Peyer's patch (tissue), 4 donors: ENCODE measurements at regions not wholly inside any gene's neighbourhood (a gene's known extent, or its start where the extent isn't known, plus 50 kb on each side); places are given as distances from the start of the nearest gene placed in this dataset.

Experiments
- DNase-seq, 3 donors: peaks; one replicate each; pipeline ENCODE4 v3.0.0-alpha.2; 2017 to 2019
- H3K27ac ChIP-seq, 4 donors: fragments of 200-600 bp; sonication (generic); one replicate each; pipeline ENCODE4 v1.5.1; 2016 to 2019
- H3K27me3 ChIP-seq, 2 donors: fragments of 200-600 bp; sonication (generic); one replicate each; pipeline ENCODE4 v1.5.1; 2019
- H3K36me3 ChIP-seq, 3 donors: fragments of 200-600 bp; sonication (generic); one replicate each; pipeline ENCODE4 v1.5.1; 2016 to 2019
- H3K4me1 ChIP-seq, 4 donors: fragments of 200-600 bp; sonication (generic); one replicate each; pipeline ENCODE4 v1.5.1; 2016 to 2019
- H3K4me3 ChIP-seq, 4 donors: fragments of 200-600 bp; sonication (generic); 1 replicate in 3 of 4; 2 replicates in 1 of 4; pipeline ENCODE4 v1.5.1; 2016 to 2019; ENCODE audit warnings: mild to moderate bottlenecking in 1 of 4
- H3K9me3 ChIP-seq, 4 donors: fragments of 200-600 bp; sonication (generic); one replicate each; pipeline ENCODE4 v1.5.1; 2016 to 2019; ENCODE audit warnings: mild to moderate bottlenecking in 1 of 4
- POLR2A ChIP-seq, 2 donors: fragments of 450-650 bp; IDR thresholded peaks; one replicate each; pipeline ENCODE4 v1.5.1; 2017; ENCODE audit warnings: antibody characterized with exemption in 2 of 2, mild to moderate bottlenecking in 2 of 2, moderate library complexity in 2 of 2
- small RNA-seq, 2 donors: library from RNA; depleted of rRNA; stranded (forward); fragments of <200 nt; gene quantifications; one replicate each; pipeline ENCODE3, GENCODE V24; 2016
- TF ChIP-seq, protein P1 (sequence below), 6 experiments: fragments of 450-650 bp in 4 of 6; fragments of 200-600 bp in 2 of 6; sonication (generic) in 1 of 6; IDR thresholded peaks; one replicate each; pipeline ENCODE4 v1.5.1; 2017 to 2019; ENCODE audit warnings: antibody characterized with exemption in 6 of 6, mild to moderate bottlenecking in 3 of 6, moderate library complexity in 1 of 6

- Histone ChIP-seq H3K27ac (no peak overlapping the region), H3K4me3 (no peak overlapping the region), H3K27me3 (no peaks in the 10 kb centered on the region), H3K36me3 (no peaks in the 10 kb centered on the region), H3K4me1 (no peaks in the 10 kb centered on the region), H3K9me3 (no peaks in the 10 kb centered on the region)
- DNase-seq: no peak
- TF ChIP-seq, protein P1, sequence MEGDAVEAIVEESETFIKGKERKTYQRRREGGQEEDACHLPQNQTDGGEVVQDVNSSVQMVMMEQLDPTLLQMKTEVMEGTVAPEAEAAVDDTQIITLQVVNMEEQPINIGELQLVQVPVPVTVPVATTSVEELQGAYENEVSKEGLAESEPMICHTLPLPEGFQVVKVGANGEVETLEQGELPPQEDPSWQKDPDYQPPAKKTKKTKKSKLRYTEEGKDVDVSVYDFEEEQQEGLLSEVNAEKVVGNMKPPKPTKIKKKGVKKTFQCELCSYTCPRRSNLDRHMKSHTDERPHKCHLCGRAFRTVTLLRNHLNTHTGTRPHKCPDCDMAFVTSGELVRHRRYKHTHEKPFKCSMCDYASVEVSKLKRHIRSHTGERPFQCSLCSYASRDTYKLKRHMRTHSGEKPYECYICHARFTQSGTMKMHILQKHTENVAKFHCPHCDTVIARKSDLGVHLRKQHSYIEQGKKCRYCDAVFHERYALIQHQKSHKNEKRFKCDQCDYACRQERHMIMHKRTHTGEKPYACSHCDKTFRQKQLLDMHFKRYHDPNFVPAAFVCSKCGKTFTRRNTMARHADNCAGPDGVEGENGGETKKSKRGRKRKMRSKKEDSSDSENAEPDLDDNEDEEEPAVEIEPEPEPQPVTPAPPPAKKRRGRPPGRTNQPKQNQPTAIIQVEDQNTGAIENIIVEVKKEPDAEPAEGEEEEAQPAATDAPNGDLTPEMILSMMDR (IDR thresholded peaks at IDR 0.05): no peak
- TF ChIP-seq POLR2A (IDR thresholded peaks at IDR 0.05): no peak
Observed at GRCh38 chr3:8451696-8452095, 49.9 kb upstream of the LMCD1 start.

Small RNAs in the stretch of these regions (small RNA-seq; reads per million reads assigned to genes)
- gene RNU4ATAC17P: 0 reads per million in 2 donors
